Hepatocyte (in vitro differentiated cells): ENCODE measurements at regions not wholly inside any gene's neighbourhood (a gene's known extent, or its start where the extent isn't known, plus 50 kb on each side); places are given as distances from the start of the nearest gene placed in this dataset.

Source experiments
- CTCF ChIP-seq: fragments of 200-600 bp; sonication (generic); IDR thresholded peaks from 2 replicates; pipeline ENCODE4 v1.5.1; 2016; ENCODE audit warnings: antibody characterized with exemption, mild to moderate bottlenecking; ENCODE audit not compliant: poor library complexity
- EZH2 ChIP-seq: fragments of 200-600 bp; sonication (generic); IDR thresholded peaks from 2 replicates; pipeline ENCODE4 v1.6.1; 2016; ENCODE audit warnings: antibody characterized with exemption, mild to moderate bottlenecking, borderline replicate concordance

GRCh38 chr5:68484307-68485068 lies 268.9 kb downstream of the PIK3R1 start:
- TF ChIP-seq EZH2, result no peak
- no peak for TF ChIP-seq CTCF
